Stomach (tissue), 8 donors: ENCODE measurements at regions not wholly inside any gene's neighbourhood (a gene's known extent, or its start where the extent isn't known, plus 50 kb on each side); places are given as distances from the start of the nearest gene placed in this dataset.

Experiments used
- DNase-seq, 2 donors: peaks; one replicate each; pipeline versions ENCODE4 v3.0.0 to v3.0.0-alpha.2; 2013 to 2019
- H3K27ac ChIP-seq, 5 donors: fragments of 200-600 bp in 4 of 5; sonication (generic) in 4 of 5; one replicate each; pipeline ENCODE4 v1.5.1; 2013 to 2019; ENCODE audit warnings: mild to moderate bottlenecking in 1 of 5, moderate library complexity in 1 of 5
- H3K27me3 ChIP-seq, 3 donors: fragments of 200-600 bp; sonication (generic); one replicate each; pipeline ENCODE4 v1.5.1; 2017 to 2019; ENCODE audit warnings: mixed run types in 1 of 3
- H3K36me3 ChIP-seq, 4 donors: fragments of 200-600 bp; sonication (generic); 1 replicate in 3 of 4; 2 replicates in 1 of 4; pipeline ENCODE4 v1.5.1; 2016 to 2019
- H3K4me1 ChIP-seq, 4 donors: fragments of 200-600 bp; sonication (generic); one replicate each; pipeline ENCODE4 v1.5.1; 2016 to 2019
- H3K4me3 ChIP-seq, 4 donors: fragments of 200-600 bp; sonication (generic) in 3 of 4; one replicate each; pipeline ENCODE4 v1.5.1; 2016 to 2019; ENCODE audit warnings: mild to moderate bottlenecking in 1 of 4
- H3K9me3 ChIP-seq, 4 donors: fragments of 200-600 bp; sonication (generic); one replicate each; pipeline ENCODE4 v1.5.1; 2016 to 2019
- EP300 ChIP-seq: sonication (generic); formaldehyde crosslinking; IDR thresholded peaks from one replicate; pipeline ENCODE4 v1.6.1; 2017; ENCODE audit warnings: antibody characterized with exemption
- POLR2A ChIP-seq, 4 donors: fragments of 450-650 bp; IDR thresholded peaks; one replicate each; pipeline ENCODE4 v1.6.1; 2016; ENCODE audit warnings: antibody characterized with exemption in 4 of 4, control low read depth in 2 of 4, mild to moderate bottlenecking in 1 of 4, moderate library complexity in 1 of 4
- POLR2AphosphoS5 ChIP-seq, 3 donors: sonication (generic); formaldehyde crosslinking; IDR thresholded peaks; one replicate each; pipeline ENCODE4 v1.6.1; 2016; ENCODE audit warnings: antibody characterized with exemption in 3 of 3
- WGBS, 5 donors: extraction: QIAGEN DNeasy Blood & Tissue Kit in 3 of 5; methylation state at CpG; one replicate each; pipeline versions ENCODE4 v1.1.5 to v1.1.7; 2013 to 2018; 5-methylcytosine and 5-hydroxymethylcytosine counted together
- intact Hi-C: fragments of 100-400 bp; cut with DNase I; formaldehyde crosslinking; loops from one replicate; pipeline ENCODE4 v1.15.1; 2023; ENCODE audit warnings: low total_unique reads
- TF ChIP-seq, protein P1 (sequence below), 7 experiments: fragments of 450-650 bp in 4 of 7; fragments of 200-600 bp in 3 of 7; sonication (generic) in 3 of 7; IDR thresholded peaks; one replicate each; pipeline ENCODE4 v1.5.1; 2016 to 2019; ENCODE audit warnings: antibody characterized with exemption in 7 of 7, control low read depth in 2 of 7, mild to moderate bottlenecking in 1 of 7
- donor health status: healthy with polysubstance abuse.
- donor health status: Bipolar disorder and iron deficiency.
- donor health status: healthy.

DNA sequence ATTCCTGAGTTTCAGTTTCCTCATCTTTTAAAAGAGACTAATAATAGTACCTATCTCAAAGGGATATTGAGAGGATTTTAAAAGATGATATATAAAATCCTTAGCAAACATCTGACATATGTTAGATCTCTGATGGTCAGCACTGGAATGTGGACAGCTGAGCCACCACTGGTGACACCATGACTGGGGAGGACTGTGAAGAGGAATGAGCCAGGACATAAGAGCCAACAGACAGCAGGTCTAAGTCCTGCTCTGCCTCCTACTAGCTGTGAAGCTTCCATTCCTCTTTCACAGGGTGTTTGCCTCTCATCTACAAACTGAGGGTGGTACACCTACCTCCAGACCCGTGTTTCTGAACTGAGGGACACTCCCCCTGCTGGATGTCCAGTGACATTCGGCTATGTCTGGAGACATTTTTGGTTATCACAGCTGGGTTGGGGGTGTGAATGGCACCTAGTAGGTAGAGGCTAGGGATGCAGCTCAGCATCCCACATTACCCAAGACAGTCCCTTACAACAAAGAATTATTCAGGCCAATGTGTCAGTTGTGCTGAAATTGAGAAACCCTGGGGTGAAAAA, 109.1 kb upstream of the OLIG2 start:
- peaks cover 0 to 7% (median 2%) of the 10 kb centered on the region in 4 donors for H3K9me3 ChIP-seq
- no peak overlapping the region for H3K4me3 ChIP-seq
- DNase-seq: no peak
- peaks cover 0 to 6% (median 2%) of the 10 kb centered on the region in 4 donors for H3K4me1 ChIP-seq
- no peaks in the 10 kb centered on the region for H3K36me3 ChIP-seq
- H3K27ac ChIP-seq: no peak overlapping the region
- H3K27me3 ChIP-seq: peaks cover 0 to 3% (median 0%) of the 10 kb centered on the region in 3 donors
- intact Hi-C loops: no loop called here
- TF ChIP-seq, protein P1, sequence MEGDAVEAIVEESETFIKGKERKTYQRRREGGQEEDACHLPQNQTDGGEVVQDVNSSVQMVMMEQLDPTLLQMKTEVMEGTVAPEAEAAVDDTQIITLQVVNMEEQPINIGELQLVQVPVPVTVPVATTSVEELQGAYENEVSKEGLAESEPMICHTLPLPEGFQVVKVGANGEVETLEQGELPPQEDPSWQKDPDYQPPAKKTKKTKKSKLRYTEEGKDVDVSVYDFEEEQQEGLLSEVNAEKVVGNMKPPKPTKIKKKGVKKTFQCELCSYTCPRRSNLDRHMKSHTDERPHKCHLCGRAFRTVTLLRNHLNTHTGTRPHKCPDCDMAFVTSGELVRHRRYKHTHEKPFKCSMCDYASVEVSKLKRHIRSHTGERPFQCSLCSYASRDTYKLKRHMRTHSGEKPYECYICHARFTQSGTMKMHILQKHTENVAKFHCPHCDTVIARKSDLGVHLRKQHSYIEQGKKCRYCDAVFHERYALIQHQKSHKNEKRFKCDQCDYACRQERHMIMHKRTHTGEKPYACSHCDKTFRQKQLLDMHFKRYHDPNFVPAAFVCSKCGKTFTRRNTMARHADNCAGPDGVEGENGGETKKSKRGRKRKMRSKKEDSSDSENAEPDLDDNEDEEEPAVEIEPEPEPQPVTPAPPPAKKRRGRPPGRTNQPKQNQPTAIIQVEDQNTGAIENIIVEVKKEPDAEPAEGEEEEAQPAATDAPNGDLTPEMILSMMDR (IDR thresholded peaks at IDR 0.05): no peak
- TF ChIP-seq EP300 (no peak), POLR2A (IDR thresholded peaks at IDR 0.05) (no peak), POLR2AphosphoS5 (IDR thresholded peaks at IDR 0.05) (no peak)
- 57 to 70% (median 62%) methylated on average over 2 of the region's 2 CpGs; no CpG with 5 or more reads in 1 of the 5 donors for WGBS, 5 donors

DNA sequence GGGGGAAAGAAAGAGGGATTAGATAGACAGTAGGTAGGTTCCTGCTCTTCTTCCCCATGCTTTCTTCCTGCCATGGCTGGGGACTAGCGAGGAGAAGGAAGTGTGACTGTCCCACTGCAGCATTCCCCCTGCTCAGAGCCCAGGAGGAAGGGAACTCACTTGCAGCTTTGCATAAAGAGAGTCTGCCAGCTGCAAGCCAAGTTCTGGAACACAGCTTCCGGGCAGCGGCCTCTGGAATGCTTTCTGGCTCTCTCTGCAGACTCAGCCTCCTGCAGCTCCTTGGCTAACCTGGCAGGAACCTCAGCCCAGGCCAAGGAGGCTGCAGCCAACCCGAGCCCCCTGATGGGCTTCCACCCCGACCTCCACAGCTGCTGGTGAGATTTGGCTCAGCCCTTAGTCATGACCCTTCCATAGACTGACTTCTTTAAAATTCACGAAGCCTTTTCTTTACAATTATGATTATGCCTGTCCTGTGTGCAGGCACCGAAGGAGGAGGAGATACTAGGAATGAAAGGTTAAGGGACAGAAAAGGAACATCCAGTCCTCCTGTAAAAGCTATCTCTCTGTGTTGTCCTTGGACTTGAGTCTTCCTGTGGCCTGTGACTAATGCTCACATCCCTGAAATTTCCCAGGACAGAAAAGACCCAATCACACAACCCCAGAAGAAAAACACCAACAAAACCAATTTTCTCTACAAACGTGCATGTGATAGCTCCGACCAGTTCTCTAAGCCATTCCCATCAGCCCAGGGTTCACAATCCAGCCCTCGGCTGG, 108.2 kb upstream of the OLIG2 start:
- H3K4me3 ChIP-seq: no peak overlapping the region
- H3K27me3 ChIP-seq: peaks cover 0 to 3% (median 0%) of the 10 kb centered on the region in 3 donors
- 56 to 70% (median 68%) methylated on average over 10 of the region's 10 CpGs for WGBS, 5 donors
- TF ChIP-seq POLR2AphosphoS5 (IDR thresholded peaks at IDR 0.05): no peak
- TF ChIP-seq EP300: no peak
- TF ChIP-seq POLR2A (IDR thresholded peaks at IDR 0.05): no peak
- TF ChIP-seq, protein P1 (IDR thresholded peaks at IDR 0.05): no peak
- no peak overlapping the region for H3K27ac ChIP-seq
- peaks cover 0 to 6% (median 2%) of the 10 kb centered on the region in 4 donors for H3K4me1 ChIP-seq
- DNase-seq: peak in 1 of 2 donors; percentile 14
- no peaks in the 10 kb centered on the region for H3K36me3 ChIP-seq
- intact Hi-C loops: no loop called here
- peaks cover 0 to 7% (median 2%) of the 10 kb centered on the region in 4 donors for H3K9me3 ChIP-seq

DNA sequence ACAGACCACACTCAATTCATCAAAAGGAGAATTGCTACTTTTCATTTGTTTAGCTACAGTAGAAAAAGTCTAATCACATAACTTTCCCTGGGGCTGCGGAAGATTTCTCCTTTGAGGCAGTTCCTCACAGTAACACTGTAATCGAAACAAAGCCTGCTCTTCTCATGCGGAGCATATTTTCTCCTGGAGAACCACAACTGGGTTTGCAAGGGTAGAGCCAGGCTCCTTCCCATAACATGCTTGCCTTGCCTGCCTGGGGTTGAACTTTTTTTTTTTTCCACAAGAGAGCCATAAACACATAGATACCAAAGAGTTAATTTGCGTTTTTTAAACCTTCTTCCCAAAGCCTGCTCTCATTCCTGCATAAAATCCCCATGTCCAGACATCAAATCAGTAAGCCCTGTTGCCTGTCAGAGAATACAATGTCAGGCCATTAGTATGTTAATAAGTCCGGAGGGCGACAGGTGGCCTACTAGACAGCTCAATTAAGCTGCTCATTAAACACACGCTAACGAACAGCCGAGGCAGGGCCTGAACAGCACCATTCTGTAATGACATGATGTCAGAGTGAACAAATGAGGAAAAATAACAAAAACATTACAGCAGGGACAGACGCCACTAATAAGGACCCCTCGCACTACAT, 107.1 kb upstream of the OLIG2 start:
- WGBS, 5 donors: 75 to 86% (median 82%) methylated on average over 11 of the region's 11 CpGs
- Histone ChIP-seq H3K4me1 (peaks cover 0 to 6% (median 2%) of the 10 kb centered on the region in 4 donors), H3K36me3 (no peaks in the 10 kb centered on the region), H3K4me3 (no peak overlapping the region), H3K27ac (no peak overlapping the region), H3K9me3 (peaks cover 0 to 7% (median 2%) of the 10 kb centered on the region in 4 donors), H3K27me3 (peaks cover 0 to 3% (median 0%) of the 10 kb centered on the region in 3 donors)
- TF ChIP-seq EP300: no peak
- DNase-seq: peak in 1 of 2 donors; percentile 11
- intact Hi-C loops: no loop called here

DNA sequence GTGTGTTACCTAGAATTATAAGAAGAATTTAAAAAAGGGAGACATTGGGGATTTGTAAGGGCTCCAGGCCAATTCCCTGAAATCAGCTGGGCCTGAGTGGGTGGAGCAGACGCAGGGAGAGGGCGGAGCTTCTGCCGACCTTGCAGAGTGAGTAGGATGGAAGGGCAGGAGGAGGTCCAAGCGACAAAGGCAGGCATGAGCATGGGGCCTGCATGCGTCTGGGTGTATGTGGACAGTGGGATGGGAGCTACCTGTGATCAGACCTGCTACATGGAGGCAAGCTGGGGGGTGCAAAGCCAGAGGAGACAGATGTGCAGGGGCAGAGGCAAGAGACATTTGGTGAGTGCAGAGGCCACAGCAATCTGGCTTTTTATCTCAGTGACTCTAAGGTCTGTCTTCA, 105.3 kb upstream of the OLIG2 start:
- Histone ChIP-seq H3K9me3 (peaks cover 0 to 19% (median 7%) of the 10 kb centered on the region in 4 donors), H3K4me3 (no peak overlapping the region), H3K4me1 (peaks cover 0 to 6% (median 2%) of the 10 kb centered on the region in 4 donors), H3K27ac (no peak overlapping the region), H3K27me3 (peaks cover 0 to 3% (median 0%) of the 10 kb centered on the region in 3 donors), H3K36me3 (no peaks in the 10 kb centered on the region)
- intact Hi-C loops: no loop called here
- no peak for DNase-seq
- TF ChIP-seq, protein P1 (IDR thresholded peaks at IDR 0.05): no peak
- TF ChIP-seq POLR2A (IDR thresholded peaks at IDR 0.05): no peak
- no peak for TF ChIP-seq EP300
- TF ChIP-seq POLR2AphosphoS5 (IDR thresholded peaks at IDR 0.05): no peak
- 76 to 81% (median 78%) methylated on average over 5 of the region's 5 CpGs for WGBS, 5 donors
